ENCODE measurements at regions not wholly inside any gene's neighbourhood (a gene's known extent, or its start where the extent isn't known, plus 50 kb on each side); places are given as distances from the start of the nearest gene placed in this dataset.
"Not testable (repeated sequence)": the region's sequence is repeated elsewhere in the genome, so short reads cannot be mapped to it uniquely, and the experiment has no call there.

DNA sequence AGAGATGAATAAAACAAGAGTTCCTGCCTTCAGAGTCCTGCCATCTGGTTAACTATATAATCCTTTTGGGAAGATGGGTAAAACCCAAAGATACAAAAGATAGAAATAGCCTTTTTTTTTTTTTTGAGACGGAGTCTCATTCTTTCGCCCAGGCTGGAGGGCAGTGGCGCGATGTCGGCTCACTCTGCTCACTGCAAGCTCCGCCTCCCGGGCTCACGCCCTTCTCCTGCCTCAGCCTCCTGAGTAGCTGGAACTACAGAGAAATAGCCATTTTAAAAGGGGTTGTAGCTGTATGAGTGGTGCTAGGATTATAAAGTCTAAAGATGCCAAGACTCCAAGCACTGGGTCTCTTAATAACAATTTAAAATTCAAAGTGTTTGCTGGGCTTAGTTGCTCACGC lies 97.2 kb downstream of the KDR start:
- DNase-seq: no peak

- DNase-seq: no peak
These were observed 97.8 kb downstream of the KDR start for GRCh38 chr4:55027596-55027995.

- not testable (repeated sequence) for DNase-seq
These were observed 99.9 kb downstream of the KDR start for GRCh38 chr4:55025456-55025855.

DNA sequence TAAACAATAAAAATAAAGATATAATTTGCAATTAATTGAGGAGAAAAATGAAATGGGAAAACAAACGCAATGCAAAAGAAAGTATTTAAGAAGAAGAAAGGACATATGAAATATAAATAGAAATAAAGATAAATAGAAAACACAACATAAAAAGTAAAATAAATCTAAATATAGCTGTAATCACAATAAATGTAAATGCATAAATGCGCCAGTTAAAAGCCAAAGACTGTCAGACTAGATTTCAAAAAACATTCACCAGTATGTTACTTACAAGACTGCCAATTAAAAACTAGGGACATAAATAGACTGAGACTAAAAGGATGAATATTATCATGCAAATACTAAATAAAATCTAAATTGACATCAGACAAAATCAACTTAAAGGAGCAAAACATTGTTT lies 102.4 kb downstream of the KDR start:
- no peak for DNase-seq

GRCh38 chr4:55021214-55021613 lies 104.2 kb downstream of the KDR start:
- no peak for DNase-seq

GRCh38 chr4:55020131-55020530 lies 105.3 kb downstream of the KDR start:
- no peak for DNase-seq

DNA sequence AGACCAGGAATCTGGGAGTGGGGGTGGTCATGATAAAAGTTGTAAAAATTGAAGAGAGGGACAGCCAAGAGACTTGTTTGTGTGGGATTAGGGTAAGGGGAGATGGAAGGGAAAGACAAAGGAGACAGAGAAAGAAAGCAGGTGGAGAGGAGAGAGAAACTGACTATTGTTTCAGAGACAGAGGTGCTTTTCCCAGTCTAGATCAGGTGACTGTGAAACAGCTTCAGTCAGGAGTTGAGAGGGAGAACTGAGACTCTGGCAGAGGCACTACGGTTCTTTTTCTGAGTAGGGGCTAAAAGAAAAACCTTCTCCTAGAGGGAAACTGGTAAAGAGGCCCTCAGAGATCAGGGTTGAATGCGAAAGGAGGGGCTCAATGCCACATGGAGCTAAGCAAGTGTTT lies 106.4 kb downstream of the KDR start:
- DNase-seq: no peak

DNA sequence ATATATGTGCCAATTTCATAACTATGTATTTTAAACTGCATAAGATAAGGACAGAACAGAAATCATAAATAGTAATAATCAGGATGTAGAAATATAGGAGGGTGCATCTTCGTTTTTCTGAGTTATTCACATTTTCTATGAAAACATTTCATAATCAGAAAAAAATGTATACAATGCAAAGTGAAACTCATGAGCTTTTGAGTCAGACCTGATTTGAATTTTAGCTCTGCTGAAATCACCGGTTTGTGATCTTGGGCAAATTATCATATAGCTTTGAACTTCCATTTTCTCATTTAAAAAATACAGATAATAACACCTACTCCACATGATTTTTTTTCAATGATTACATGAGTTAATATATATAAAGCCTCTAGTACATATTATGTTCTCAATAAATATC lies 106.9 kb downstream of the KDR start:
- DNase-seq: no peak

DNA sequence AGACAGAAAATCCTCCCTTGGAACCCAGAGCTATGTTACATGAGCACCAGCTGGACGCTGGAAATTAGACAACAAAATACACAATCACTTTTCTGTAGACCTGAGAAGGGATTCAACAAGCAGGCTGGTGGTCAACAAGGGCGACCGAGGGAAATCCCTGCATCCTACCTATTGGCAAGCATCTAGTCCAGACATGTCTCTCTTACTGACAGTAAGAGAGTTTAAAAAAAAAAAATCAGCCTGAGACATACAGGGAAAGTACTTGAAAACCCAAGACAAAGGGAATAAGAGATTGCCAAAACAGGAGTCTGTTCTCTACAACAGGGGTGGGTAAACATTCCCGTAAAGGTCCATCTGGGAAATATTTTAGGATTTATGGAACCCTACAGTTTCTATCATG lies 108.0 kb downstream of the KDR start:
- DNase-seq: no peak

- no peak for DNase-seq
These were observed 109.3 kb downstream of the KDR start for GRCh38 chr4:55016131-55016530.

DNA sequence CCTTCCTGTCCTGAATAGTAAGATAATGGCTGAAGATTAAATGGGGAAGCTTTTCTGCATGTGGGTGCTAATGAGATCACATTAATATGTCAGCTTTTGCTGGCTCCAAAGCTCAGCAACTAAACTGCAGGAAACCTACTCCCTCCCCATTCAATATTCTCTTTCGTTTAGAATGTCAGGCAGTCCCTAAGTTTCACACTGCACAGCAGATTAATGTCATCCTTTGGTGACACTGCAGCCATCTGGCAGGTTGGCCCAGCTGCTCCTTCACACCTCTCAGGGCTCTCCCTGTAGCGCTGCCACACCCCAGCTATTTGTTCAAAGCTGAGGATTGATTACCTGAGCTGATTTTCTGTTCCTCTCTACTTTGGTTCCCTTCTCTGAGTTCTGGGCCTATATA lies 110.5 kb downstream of the KDR start:
- no peak for DNase-seq

DNA sequence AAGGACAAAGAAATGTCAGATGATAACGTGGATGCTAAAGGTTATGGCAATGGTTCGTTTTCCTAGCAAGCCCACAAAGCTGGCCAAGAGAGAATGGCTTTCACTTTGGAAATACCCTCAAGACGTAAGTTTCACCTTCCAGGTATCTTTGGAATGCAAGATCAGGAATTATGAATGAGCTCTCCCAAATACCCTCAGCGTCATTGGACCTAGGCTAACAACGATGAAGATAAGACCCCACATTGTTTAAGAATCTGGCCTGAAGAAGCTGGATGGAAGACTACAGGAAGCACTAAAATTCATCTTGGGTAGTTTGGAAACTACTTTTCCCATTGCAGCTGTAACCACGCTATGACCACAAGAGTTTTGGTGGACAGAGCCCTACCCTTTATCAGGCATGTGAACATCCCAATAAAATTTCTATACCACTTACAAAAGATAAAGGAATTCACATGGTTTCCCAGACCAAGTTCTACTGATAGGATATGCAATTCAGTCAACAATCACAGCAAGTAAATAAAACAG lies 111.9 kb downstream of the KDR start:
- DNase-seq: no peak

GRCh38 chr4:55012363-55013230 lies 112.8 kb downstream of the KDR start:
- no peak for DNase-seq

DNA sequence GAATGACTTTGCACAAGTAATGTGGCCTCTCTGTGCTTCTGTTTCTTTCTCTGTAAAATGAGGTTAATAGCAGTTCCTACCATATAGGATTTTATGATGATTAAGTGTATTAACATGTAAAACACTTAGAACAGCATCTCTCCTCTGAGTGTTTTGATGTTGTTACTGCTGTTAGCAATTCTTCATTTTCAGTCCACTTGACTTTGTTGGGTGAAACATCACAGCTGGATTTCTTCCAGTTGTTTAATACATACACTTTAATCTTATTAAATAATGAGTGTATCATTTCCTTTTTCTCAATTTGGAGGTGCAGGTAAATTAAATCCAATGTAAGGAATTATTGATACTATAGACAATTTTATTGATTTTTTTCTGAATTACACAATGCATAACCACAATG lies 113.6 kb downstream of the KDR start:
- no peak for DNase-seq

DNA sequence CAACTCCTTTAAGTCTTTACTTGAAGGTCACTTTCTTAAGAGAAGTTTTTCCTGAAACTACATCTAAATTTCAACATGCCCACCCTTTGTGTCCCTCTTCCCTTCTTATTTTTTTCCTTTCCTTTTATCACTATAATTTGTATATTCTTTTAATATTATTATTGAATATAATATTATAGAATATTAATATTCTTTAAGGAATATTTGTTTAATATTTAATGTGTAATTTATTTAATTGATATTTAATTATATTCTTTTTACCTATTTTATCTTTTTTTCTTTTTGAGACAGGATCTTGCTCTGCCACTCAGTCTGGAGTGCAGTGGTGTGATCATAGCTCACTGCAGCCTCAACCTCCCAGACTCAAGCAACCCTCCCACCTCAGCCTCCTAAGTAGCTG lies 114.8 kb downstream of the KDR start:
- DNase-seq: no peak

DNA sequence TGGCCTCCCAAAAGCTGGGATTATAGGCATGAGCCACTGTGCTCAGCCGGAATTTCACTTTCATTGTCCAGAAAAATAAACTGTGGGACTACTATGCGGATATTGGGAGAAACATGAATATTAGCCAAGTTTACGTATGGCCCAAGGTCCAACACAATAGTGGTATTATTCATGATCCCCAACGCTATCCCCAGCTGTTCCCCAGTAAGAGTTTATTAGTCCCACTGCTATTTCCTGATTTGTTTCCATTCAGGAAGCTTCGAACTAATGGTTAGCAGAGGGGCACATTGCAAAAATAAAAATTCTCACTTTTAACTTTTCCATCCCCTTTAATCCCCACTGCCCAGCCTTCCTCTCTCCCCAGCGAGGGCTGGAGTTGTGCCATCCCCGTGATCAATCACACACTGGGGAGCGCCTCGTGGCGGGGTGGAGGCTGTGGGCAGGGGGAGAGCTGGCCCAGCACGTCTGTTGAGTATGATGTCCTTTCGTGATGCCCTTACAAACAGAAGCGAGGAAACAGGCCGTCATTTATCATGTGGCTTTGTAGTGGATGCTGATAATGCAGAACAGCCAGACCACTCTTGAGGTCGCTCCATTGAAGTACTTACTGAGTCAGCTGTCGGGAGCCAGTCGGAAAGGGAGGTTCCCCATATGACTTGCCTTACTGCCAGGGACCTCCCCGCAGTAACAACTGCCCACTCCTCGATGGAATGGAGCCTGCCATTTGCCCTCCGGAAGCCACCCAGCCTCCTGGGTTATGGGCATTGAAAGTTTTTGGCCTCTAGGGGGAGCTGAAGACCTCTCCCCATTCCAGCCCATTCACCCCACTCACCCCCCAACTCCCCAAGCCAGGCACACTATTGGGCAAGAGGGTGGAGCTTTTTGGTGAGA lies 117.0 kb downstream of the KDR start:
- DNase-seq: no peak

DNA sequence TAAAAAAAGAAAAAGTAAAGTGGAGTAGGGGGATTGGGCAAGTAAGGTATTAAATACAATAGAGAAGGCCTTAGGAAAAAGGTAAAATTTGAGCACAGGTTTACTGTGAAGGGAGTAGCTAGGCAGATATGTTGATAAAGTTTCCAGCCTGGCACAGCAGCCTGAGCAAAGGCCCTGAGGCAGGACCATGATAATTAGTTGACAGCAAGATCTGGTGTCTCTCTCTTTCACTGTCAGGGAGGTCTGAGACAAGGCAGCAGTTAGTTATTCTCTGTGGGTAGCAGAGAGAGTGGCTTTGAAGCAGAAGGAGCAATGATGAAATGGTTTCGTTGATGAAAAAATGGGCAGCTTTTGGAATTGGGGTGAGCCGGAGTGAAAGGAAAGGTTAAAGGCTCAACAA lies 119.5 kb downstream of the KDR start:
- no peak for DNase-seq

DNA sequence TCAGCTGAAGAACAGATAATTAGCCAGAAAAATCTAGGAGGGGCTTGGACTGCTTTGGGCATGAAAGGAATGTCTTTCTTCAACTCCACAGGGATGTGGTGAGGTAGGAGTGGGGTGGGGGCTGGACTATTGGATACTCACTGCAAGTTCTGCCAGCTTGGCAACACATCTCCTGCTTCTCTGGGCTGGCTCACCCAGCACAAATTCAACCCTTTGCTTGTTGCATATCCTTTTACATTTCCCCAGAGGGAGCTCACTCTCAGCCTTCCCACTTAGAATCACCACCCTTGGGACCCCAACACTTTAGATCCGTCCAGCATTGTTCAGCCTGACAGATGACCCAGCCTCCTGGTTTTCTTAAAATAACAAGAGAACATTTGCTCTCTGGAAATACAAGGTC lies 120.6 kb downstream of the KDR start:
- DNase-seq: no peak

- DNase-seq: no peak
These were observed 123.0 kb downstream of the KDR start for GRCh38 chr4:55002431-55002830.

- no peak for DNase-seq
These were observed 123.9 kb downstream of the KDR start for GRCh38 chr4:55001538-55001937.

GRCh38 chr4:54999003-54999402 lies 126.4 kb downstream of the KDR start:
- DNase-seq: no peak

DNA sequence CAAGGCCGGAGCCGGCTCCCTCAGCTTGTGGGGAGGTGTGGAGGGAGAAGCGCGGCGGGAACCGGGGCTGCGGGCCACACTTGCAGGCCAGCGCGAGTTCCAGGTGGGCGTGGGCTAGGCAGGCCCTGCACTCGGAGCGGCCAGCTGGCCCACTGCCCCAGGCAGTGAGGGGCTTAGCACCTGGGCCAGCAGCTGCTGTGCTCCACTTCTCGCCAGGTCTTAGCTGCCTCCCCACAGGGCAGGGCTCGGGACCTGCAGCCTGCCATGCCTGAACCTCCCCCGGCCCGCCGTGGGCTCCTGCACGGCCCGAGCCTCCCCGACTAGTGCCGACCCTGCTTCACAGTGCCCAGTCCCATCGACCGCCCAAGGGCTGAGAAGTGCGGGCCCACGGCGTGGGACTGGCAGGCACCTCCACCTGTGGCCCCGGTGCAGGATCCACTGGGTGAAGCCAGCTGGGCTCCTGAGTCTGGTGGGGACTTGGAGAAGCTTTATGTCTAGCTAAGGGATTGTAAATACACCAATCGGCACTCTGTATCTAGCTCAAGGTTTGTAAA lies 131.8 kb downstream of the KDR start:
- DNase-seq: not testable (repeated sequence)

DNA sequence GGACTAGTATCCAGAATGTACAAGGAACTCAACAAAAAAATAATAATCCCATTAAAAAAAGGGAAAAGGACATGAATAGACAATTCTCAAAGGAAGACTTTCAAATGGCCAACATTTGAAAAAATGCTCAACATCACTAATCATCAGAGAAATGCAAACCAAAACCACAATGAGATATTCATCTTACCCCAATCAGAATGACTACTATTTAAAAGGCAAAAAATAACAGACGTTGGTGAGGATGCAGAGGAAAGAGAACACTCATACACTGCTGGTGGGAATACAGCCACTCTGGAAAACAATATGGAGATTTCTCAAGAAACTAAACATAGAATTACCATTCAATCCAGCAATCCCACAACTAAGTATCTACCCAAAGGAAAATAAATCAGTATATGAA lies 133.1 kb downstream of the KDR start:
- DNase-seq: no peak

DNA sequence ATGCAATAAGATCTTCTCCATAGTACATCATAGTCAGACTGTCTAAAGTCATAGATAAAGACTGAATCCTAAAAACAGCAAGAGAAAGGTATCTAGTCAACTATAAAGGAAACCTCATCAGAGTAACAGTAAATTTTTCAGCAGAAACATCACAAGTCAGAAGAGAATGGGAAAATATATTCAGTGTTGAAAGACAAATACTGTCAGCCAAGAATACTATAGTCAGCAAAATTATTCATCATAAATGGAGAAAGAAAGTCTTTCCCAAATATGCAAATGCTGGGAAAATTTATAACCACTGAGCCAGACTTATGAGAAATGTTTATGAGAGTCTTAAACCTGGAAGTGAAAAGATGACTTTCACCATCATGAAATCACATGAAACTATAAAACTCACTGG lies 136.7 kb downstream of the KDR start:
- no peak for DNase-seq
